GM21381 (cell line): ENCODE measurements at regions not wholly inside any gene's neighbourhood (a gene's known extent, or its start where the extent isn't known, plus 50 kb on each side); places are given as distances from the start of the nearest gene placed in this dataset.

Source experiments
- ATAC-seq: cut with Tn5 transposase; IDR thresholded peaks from one replicate; pipeline ENCODE4 v1.9.1; 2021; ENCODE audit warnings: mild to moderate bottlenecking, moderate library complexity; ENCODE audit not compliant: unreplicated experiment

DNA sequence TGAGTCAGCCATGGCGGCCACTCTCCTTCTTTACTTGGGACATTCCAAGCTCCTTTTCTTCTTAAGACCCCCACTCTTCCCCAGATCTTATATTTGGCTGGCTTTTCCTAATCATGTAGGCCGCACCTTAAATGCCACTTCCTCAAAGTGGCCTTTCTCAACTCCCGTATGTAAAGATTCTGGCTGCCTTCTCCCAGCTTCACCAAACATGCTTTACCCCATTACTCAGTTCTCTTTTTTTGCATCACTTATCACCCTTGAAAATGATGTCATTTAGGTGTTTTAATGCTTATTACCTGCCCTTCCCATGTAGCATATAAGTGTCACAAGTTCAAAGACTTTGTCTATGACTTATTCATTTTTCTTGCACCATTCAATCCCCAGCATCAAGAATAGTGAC is 810.1 kb upstream of the CELF2 start:
- no peak for ATAC-seq

DNA sequence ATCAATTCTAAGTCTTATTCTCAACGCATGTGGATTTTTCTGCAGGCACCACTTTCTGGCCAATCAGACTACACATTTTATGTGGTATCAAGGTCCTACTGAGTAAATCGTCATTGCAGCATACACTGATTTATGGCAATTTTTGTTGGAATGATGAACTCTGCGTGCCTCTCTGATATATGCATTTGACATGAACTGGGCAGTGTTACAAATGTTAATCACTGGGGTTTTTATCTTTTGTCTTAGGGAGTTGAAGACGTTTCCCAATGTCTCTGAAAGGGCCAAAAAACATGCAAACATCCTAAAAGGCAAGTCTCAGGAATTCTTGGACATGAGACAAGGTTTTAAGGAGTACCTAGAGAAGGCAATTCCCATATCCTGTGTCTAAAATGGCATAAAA is 809.5 kb upstream of the CELF2 start:
- no peak for ATAC-seq

DNA sequence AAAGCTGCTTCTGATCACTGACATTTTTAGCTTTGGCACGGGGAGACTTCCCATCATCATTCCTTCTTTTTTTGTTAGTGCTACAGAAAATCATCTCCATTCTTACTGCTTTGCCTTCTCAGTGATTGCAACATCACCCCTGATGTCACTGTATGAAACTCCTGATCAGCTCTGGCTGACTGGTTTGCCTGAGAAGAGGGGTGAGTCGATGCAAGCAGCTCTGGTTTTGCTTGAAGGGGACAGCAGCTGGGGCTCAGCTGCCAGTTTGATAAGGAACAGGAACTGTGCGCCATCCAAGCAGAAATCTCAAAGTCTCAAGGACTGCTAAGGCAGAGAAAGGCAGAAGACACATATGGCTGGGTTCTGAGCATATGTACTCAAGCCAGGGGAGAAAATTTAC is 808.5 kb upstream of the CELF2 start:
- ATAC-seq, result no peak

DNA sequence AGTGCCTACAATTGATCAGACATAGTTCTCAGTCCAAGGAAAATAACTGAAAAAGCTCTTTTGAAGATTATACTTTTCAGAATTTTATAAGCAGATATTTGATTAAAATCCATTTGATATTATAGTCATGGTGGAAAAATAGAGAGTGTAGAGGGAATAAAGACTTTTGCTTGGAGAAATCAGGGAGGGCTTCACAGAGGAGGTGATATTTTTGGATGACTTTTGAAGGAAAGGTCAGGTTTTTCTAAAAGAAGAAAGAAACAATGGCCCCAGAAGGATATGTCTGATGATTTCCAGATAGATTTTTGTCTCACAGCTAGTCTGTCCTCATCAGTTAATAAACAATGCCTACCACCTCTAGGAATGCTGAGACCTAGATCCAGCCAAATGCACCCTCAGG is 806.3 kb upstream of the CELF2 start:
- ATAC-seq, result no peak

DNA sequence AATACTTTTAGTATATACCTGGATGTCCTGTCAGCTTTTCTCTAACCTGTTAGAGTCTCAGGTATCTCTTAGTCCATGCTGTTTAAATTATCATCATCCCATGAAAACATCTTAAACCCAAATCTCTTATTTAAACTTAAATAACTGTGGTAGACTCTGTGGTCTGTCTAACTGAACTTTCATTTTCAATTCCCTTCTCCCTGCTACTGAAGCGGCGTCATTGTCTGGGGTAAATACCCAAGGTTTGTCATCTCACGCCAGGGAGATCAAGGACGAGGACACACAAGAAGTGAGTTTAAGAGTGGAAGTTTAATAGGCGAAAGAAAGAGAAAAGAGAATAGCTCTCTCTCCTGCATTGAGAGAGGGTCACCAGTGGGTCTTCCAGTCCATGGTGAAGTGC is 804.4 kb upstream of the CELF2 start:
- no peak for ATAC-seq

DNA sequence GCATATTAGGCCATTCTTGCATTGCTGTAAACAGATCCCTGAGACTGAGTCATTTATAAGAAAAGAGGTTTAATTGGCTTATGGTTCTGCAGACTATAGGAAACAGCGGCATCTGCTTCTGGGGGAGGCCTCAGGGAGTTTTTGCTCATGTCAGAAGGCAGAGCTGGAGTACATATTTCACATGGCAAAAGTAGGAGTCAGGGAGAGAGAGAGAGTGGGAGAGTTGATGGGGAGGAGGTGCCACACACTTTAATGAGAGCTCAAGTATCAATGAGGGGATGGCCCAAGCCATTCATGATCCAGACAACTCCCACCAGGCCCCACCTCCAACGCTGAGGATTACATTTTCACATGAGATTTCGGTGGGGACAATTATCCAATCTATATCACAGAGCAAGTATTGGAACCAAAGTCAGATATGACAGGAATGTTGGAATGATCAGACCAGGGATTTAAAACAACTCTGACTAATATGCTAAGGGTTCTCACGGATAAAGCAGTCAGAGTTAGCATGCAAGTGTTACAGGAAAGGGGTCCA is 795.3 kb upstream of the CELF2 start:
- no peak for ATAC-seq

DNA sequence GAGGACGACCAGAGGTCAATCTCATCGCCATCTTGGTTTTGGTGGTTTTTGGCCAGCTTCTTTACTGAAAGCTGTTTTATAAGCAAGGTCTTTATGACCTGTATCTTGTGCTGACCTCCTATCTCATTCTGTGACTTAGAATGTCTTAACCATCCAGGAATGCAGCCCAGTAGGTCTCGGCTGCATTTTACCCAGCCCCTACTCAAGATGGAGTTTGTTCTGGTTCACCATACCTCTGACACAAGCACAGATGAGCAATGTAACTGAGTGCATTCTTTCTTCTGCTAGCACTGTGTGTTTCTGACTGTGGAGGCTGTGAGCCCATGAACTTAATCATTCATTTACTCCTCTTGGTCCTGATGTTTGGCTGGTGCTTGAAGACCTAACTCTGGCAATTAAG is 794.5 kb upstream of the CELF2 start:
- ATAC-seq, result no peak

DNA sequence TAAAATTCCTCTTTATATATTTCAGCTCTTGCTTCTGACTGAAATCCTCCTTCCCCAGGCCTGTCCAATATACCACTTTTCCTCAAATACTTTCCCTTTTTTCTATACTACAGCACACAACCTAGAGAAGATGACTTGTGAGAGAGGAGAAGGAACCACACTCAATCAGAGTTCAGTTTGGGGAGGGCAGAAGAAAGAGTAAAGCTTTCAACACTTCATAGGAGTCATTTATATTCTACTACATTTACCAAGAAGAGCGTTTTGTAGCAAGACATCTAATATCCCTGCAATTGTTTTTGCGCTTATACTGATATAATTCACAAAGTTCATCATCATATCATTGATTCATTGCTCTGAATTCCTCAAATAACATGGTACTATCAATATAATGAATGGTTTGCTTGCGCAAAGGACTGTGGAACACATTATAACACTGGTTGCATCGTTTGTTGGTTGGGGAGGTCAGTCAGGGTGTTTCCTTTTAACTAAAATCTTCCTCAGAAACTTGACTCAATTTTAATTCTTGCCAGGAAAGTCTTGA is 792.5 kb upstream of the CELF2 start:
- ATAC-seq, result no peak

DNA sequence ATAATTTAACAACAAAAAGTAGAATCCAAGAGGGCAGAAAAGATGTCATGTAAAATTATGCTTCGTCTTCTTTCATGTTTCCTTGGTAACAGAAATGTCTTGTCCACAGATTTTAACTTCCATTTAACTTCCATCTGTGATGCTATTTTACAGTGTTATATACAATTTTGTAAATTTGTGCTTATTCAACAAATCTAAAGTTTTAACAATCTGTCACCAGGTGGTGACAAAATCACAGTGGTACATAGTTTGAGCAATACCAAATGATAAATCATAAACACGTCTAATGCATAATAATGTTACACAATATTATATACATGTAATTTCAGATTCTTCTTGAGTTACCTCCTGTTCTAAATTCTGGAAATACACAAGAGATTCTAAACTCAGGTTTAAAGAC is 784.4 kb upstream of the CELF2 start:
- ATAC-seq, result no peak

DNA sequence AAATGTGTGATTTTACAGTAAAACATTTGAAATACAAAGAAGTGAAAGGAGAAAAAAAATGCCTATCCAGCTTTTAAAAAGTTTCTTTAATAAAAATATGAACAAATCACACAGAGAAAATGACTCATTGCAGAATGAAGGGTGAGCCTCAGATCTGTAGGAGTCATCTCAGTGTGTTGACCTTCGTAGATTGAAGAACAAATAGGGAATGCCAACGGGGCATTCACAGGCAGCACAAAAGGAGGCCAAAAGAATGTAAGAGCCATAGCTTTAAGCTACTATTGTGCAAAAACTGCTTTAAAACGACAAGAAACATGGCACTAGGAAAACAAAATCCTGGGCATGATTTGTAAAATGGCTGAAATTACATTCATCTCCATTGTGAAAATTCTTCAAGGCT is 782.7 kb upstream of the CELF2 start:
- no peak for ATAC-seq

DNA sequence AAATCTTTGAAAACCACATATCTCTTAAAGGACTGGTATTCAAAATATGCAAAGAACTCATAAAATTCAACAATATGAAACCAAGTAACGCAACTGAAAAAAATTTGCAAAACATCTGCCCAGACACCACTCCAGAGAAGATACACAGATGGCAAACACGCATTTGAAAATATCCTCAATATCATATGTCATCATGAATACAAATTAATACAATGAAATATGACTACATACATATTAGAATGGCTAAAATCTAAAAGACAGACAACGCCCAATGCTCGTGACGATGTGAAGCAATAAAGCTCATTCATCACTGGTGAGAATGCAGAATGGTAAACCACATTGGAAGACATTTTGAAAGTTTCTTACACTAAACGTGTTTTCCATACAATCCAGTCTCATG is 770.1 kb upstream of the CELF2 start:
- no peak for ATAC-seq

DNA sequence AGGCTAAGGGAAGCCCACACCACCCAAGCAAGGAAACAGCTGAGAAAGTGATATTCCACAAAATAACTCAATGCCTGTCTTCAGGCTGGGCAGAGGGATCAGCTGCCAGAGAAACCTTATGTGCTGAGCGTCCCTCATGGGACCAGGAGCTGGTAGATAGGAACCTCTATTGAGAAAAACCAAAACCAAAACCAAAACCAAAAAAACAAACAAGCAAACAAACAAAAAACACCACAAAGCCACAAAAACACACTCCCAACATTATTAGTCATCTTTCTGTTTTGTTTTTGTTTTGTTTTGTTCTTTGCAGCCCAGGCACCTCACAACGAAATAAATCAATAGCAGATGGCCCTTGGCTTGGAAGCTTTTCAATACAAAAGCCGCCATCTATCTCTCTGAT is 760.8 kb upstream of the CELF2 start:
- ATAC-seq, result no peak

DNA sequence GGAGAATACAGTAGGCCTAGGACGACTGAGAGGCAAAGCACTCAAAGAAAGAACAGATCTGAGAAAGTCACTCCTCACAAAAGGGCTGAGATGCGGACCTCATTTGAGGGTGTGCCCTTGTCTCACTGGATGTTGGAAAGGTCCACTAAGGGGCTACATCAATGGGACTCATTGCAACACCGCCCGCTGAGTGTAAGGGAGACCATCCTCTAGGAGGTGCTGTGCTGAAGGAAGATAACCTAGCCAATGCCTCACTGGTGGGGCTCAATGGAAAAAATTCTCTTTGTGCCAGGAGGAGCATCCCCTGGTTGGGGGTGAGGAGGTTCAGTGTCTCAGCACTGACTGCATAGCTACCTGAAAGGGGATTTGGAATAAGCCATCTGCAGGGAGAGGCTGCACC is 758.7 kb upstream of the CELF2 start:
- ATAC-seq, result no peak

DNA sequence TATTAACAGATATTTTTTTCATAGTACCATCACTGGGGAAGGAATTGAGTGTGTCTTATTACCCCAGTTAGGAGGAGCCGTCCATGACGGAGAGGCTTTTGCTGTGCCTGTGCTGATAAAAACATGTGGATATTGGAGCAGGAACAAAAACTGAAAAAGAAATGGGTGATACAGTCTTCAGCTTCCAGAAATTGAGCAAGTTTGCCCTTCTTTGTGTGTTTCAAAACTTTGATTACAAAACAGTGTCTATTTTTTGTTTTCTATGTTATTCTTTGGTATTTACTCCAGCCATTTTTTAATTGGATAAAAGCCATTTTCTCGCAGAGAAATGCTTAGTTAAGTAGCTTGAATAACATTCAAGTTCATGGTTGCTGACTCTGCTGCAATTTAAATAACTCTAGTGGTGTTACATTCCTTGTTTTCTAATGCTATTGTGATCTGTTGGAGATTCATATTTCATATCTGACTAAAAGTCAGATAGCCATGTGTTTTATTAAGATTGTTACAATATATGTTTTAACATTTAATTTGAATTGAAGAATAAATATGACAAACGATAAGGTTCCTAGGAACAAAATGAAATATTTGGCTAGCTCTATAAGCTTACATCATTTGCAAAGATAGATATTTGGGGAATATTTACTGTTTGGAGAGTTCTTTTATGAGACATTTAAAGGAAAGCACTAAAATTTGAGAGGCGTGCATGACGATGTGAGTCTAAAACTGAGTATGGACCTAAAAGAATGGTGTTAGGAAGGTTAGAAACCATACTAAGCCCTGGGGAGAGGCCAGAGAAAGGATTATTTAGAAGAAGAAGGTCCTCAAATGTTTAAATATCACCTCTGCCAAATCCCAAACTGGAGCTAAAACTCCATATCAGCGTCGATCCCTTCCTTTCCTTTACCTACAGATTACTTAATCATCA is 747.3 kb upstream of the CELF2 start:
- ATAC-seq, result no peak

DNA sequence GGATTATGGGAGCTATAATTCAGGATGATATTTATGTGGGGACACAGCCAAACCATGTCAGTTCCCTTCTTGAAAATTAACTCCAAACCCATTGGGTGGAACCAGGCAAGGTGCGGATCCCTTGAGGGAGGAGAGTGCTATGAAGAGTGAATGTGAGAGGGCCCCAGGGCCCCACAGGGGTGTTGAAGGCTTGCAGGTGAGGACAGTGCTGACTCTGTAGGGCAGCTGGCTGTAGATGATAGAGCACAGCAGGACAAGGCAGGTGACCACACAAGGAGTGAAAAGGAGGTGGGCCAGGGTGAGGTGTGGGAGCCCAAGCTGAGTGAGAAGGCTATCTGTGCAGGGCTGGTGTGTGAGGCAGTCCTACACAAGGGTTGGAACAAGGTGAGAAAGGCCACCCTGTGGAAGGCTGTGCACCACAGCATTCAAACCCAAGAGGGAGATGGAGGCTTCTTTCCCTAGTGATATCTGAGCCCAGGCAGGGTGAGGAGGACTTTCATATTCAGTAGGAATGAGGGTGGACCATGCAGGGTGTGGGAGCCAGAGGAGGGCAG is 746.0 kb upstream of the CELF2 start:
- no peak for ATAC-seq

DNA sequence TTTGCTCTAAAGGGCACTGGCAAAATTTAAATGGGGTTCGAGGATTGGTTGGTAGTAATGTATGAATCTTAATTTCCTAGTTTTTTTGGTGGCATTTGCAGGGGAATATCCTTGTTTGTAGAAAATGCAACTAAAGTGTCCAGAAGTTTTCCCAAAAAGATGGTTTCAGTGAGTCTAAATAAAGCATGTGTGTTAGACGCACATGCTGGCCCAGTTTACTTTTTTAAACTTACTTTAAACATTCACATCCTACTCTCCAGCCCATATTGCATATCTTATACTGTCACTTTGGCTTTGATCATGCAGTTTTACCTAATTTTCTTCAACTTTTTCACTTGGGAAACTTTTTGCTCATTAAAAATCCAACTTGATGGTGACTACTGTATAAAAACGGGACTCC is 744.0 kb upstream of the CELF2 start:
- no peak for ATAC-seq

DNA sequence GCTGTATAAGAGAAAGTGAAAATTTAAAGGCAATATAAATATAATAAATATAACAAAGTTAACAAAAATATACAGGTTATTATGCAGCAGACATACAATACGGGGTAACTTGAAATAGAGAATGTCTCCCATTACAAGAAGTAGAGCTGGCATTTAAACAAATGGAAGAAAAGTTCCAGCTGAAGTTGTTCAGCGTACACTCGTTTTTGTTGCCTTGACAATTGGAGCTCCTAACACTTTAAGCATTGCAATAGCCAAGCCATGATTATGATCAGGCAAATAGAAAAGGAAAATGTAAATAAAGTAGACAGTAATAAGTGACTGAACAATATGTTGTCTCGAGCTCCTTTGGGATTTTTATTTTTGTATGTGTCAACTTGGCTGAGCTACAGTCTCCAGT is 737.8 kb upstream of the CELF2 start:
- no peak for ATAC-seq

DNA sequence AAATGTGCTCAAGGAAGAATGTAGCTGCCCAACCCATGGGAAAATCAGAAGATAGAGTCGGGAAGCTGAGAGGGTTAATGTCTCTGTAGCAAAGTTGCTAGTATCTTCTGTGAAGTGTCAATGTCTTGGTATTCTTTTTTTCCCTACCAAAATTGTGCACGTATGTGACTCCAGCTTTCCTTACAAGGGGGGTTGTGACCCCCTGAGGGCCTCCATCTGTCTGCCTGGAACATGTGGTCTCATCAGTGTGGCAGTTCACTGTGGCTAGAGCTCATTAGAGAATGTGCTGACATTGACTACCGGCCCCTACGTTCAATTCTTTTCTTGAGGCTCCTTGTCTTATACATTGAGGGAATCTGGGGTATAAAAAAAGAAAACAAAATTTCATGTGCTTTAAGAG is 725.2 kb upstream of the CELF2 start:
- no peak for ATAC-seq

DNA sequence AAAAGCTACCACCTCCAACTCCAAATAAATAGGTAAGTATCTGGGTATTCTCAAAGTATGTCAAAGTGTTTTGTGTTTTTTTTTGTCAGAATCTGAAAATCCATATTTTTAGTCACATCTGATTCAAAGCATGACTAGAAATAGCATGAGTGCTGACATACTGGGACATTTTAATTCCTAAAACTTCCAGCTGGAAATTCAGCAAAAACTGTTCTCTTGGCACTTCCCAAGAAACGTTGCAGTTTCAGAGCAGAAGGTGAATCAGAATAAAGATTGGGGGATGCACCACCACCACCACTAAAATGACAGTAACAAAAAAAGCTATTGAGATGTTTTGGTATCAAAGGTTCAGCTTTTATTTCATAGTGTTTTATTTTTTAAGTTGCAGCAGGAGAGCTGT is 724.6 kb upstream of the CELF2 start:
- ATAC-seq, result no peak

DNA sequence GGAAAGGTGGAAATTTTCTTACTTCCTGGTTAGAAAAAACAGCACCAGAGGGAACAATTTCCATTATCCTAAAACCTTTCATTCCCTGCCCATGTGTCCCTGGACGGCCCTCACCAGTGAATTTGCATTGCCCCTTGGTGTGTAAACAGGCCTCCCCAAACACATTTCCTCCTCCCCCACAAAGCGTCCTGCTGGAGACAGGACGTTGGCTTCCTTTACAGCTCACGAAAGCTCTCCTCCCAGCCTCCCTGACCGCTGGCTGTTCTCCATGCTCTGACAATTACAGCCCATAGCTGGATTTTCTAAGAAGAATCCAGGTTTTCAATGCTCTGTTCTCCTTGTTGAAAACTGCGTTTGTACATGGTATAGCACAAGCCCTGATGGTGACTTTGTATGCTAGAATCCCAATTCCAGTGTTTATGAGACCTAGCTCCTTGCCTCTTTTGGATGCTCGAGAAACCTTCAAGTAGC is 724.2 kb upstream of the CELF2 start:
- ATAC-seq, result no peak

DNA sequence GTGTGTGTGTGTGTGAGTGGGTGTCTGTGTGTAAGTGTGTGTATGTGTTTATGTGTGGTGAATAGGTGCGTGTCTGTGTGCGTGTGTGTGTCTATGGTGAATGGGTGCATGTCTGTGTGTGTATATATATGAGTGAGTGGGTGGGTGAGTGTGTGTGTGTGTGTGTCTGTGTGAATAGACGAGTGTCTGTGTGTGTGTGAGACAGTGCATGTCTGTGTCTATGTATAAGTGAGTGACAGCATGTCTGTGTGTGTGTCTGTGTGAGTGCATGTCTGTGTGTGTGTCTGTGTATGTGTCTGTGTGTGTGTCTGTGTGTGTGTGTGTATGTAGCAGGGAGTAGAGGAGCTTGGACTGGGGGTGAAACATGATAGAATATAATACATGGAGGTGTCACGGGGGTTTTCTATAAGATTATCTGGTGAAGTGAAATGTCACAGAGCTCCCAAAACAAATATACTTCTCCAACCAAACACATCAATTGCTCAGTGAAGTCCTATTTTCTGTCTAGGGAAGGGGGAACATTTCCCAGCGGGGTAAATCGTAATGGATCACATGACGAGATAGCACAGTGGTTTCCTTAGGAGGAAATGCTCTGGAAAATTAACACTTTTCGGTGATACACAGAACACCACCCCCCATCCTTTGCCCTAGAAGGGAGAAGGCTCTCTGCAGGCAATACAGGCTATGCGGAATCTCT is 723.3 kb upstream of the CELF2 start:
- no peak for ATAC-seq
